ENCODE measurements at regions not wholly inside any gene's neighbourhood (a gene's known extent, or its start where the extent isn't known, plus 50 kb on each side); places are given as distances from the start of the nearest gene placed in this dataset.

GRCh38 chr1:82837766-82838465 lies 1037.2 kb downstream of the ADGRL2 start:
- no peak for TF ChIP-seq POLR2A (IDR thresholded peaks at IDR 0.05)
- no peak for TF ChIP-seq CTCF (IDR thresholded peaks at IDR 0.05)

Measured in suprapubic skin (tissue), 3 donors.